Body of pancreas (tissue), 4 donors: ENCODE measurements at regions not wholly inside any gene's neighbourhood (a gene's known extent, or its start where the extent isn't known, plus 50 kb on each side); places are given as distances from the start of the nearest gene placed in this dataset.

ENCODE experiments used
- POLR2A ChIP-seq, 3 donors: fragments of 450-650 bp; IDR thresholded peaks; one replicate each; pipeline ENCODE4 v1.6.1; 2016; ENCODE audit warnings: antibody characterized with exemption in 3 of 3, mild to moderate bottlenecking in 2 of 3
- TF ChIP-seq, protein P1 (sequence below), 7 experiments: fragments of 450-650 bp in 4 of 7; fragments of 200-600 bp in 3 of 7; sonication (generic) in 3 of 7; IDR thresholded peaks; one replicate each; pipeline ENCODE4 v1.5.1; 2016 to 2019; ENCODE audit warnings: antibody characterized with exemption in 7 of 7

GRCh38 chr3:160616311-160616710 is 50.9 kb upstream of the KPNA4 start:
- TF ChIP-seq, protein P1, sequence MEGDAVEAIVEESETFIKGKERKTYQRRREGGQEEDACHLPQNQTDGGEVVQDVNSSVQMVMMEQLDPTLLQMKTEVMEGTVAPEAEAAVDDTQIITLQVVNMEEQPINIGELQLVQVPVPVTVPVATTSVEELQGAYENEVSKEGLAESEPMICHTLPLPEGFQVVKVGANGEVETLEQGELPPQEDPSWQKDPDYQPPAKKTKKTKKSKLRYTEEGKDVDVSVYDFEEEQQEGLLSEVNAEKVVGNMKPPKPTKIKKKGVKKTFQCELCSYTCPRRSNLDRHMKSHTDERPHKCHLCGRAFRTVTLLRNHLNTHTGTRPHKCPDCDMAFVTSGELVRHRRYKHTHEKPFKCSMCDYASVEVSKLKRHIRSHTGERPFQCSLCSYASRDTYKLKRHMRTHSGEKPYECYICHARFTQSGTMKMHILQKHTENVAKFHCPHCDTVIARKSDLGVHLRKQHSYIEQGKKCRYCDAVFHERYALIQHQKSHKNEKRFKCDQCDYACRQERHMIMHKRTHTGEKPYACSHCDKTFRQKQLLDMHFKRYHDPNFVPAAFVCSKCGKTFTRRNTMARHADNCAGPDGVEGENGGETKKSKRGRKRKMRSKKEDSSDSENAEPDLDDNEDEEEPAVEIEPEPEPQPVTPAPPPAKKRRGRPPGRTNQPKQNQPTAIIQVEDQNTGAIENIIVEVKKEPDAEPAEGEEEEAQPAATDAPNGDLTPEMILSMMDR (IDR thresholded peaks at IDR 0.05): no peak
- TF ChIP-seq POLR2A (IDR thresholded peaks at IDR 0.05): no peak
